NB4 (cell line): ENCODE measurements at regions not wholly inside any gene's neighbourhood (a gene's known extent, or its start where the extent isn't known, plus 50 kb on each side); places are given as distances from the start of the nearest gene placed in this dataset.

Experiments
- DNase-seq: peaks from one replicate; pipeline ENCODE4 v3.0.0; 2010; ENCODE audit warnings: low read depth
- H3K4me3 ChIP-seq: one replicate; pipeline ENCODE4 v1.5.1; 2011; ENCODE audit warnings: mild to moderate bottlenecking, low read depth, low read length, moderate library complexity
- CTCF ChIP-seq: IDR thresholded peaks from one replicate; pipeline ENCODE4 v1.5.1; 2012; ENCODE audit warnings: low read depth, low read length
- MAX ChIP-seq: IDR thresholded peaks from 2 replicates; pipeline ENCODE4 v1.6.1; 2011; ENCODE audit warnings: low read depth, low read length
- MYC ChIP-seq: IDR thresholded peaks from 2 replicates; pipeline ENCODE4 v1.6.1; 2011; ENCODE audit warnings: low read depth, low read length
- POLR2A ChIP-seq: IDR thresholded peaks from 2 replicates; pipeline ENCODE4 v1.6.1; 2011; ENCODE audit warnings: mild to moderate bottlenecking; ENCODE audit not compliant: insufficient read length; ENCODE audit errors: extremely low read depth

GRCh38 chr15:53837263-53837662 lies 77.8 kb upstream of the WDR72 start:
- no peak for DNase-seq

GRCh38 chr15:53836618-53837017 lies 77.2 kb upstream of the WDR72 start:
- no peak for DNase-seq
- no peak overlapping the region for H3K4me3 ChIP-seq
- no peak for TF ChIP-seq CTCF
- no peak for TF ChIP-seq POLR2A
- TF ChIP-seq MAX: no peak
- TF ChIP-seq MYC: no peak

More at GRCh38 chr15:53837263-53837662, 77.8 kb upstream of the WDR72 start:
- TF ChIP-seq POLR2A (no peak), MAX (no peak), CTCF (no peak), MYC (no peak)
- H3K4me3 ChIP-seq: no peak overlapping the region

- no peak for DNase-seq
- TF ChIP-seq CTCF (no peak), MYC (no peak), MAX (no peak), POLR2A (no peak)
Measured at GRCh38 chr15:53835309-53835708, 75.8 kb upstream of the WDR72 start.

GRCh38 chr15:53834214-53834613 lies 74.8 kb upstream of the WDR72 start:
- H3K4me3 ChIP-seq: no peak overlapping the region
- no peak for DNase-seq
- TF ChIP-seq MYC: no peak
- no peak for TF ChIP-seq CTCF
- TF ChIP-seq MAX: no peak
- no peak for TF ChIP-seq POLR2A

More at GRCh38 chr15:53835309-53835708, 75.8 kb upstream of the WDR72 start:
- no peak overlapping the region for H3K4me3 ChIP-seq

- no peak for DNase-seq
- H3K4me3 ChIP-seq: no peak overlapping the region
- TF ChIP-seq POLR2A (no peak), CTCF (no peak), MYC (no peak), MAX (no peak)
Measured at GRCh38 chr15:53833134-53833624, 73.7 kb upstream of the WDR72 start.
